K562 (cell line): ENCODE measurements at regions not wholly inside any gene's neighbourhood (a gene's known extent, or its start where the extent isn't known, plus 50 kb on each side); places are given as distances from the start of the nearest gene placed in this dataset.

Experiments used
- ATAC-seq: fragments of 200-7000 bp; cut with Tn5 transposase; 3 replicates; pipeline ENCODE4 v1.9.1; 2020; ENCODE audit warnings: moderate library complexity
- BruUV-seq: library from RNA; stranded (reverse); fragments of 400-500 nt; replicated peaks from 2 replicates; lab custom pipeline; 2021; lab: Mats Ljungman, UMichigan
- CTCF ChIA-PET: fragments of 300-600 bp; formaldehyde crosslinking; extraction: SDS; loops from one replicate; lab custom pipeline; 2021; ENCODE audit warnings: low intra/inter-chr PET ratio; lab: Yijun Ruan, JAX
- POLR2A ChIA-PET: fragments of 300-600, 350-650 bp; sonication (Branson Sonifier 250); formaldehyde crosslinking; extraction: SDS; loops from one replicate; lab custom pipeline; 2021; ENCODE audit warnings: antibody characterized with exemption, inconsistent platforms; lab: Yijun Ruan, JAX
- DNase-seq, 4 experiments: peaks; one replicate each; pipeline versions ENCODE4 v3.0.0 to v3.0.0-alpha.2; 2011 to 2018; ENCODE audit warnings: low spot score in 3 of 4, mixed read lengths in 3 of 4; ENCODE audit errors: extremely low read depth in 1 of 4
- FAIRE-seq: peaks from 2 replicates; lab custom pipeline; 2011; peaks lifted over from hg19 to GRCh38; lab: Jason Lieb, UNC
- H2AFZ ChIP-seq: 2 replicates; pipeline ENCODE4 v1.6.0; 2011; ENCODE audit warnings: low read depth, low read length, control low read depth, inconsistent platforms
- H3K27ac ChIP-seq: fragments of 200-600 bp; 3 replicates; pipeline ENCODE4 v1.8.0; 2011; ENCODE audit warnings: low read depth, mild to moderate bottlenecking, control low read depth, inconsistent platforms, low read length, moderate library complexity, mixed read lengths; ENCODE audit errors: extremely low read depth
- H3K27me3 ChIP-seq, 2 experiments: fragments of 300-600 bp in 1 of 2; 2 replicates in 1 of 2; 3 replicates in 1 of 2; pipeline versions ENCODE4 v1.6.0 to v1.8.0; 2011; ENCODE audit warnings: inconsistent platforms in 2 of 2, low read length in 2 of 2, mild to moderate bottlenecking in 1 of 2, mixed read lengths in 1 of 2, moderate library complexity in 1 of 2; ENCODE audit not compliant: control insufficient read depth in 2 of 2, insufficient read depth in 2 of 2
- H3K36me3 ChIP-seq: fragments of 300-600 bp; 3 replicates; pipeline ENCODE4 v1.8.0; 2011; ENCODE audit warnings: mild to moderate bottlenecking, low read length, inconsistent platforms; ENCODE audit not compliant: control insufficient read depth, insufficient read depth
- H3K4me1 ChIP-seq, 2 experiments: fragments of 200-600 bp in 1 of 2; replicated peaks in 1 of 2; 2 replicates in 1 of 2; 3 replicates in 1 of 2; pipeline versions ENCODE4 v1.5.1 to v1.8.0; 2011; ENCODE audit warnings: inconsistent platforms in 2 of 2, low read length in 2 of 2, mild to moderate bottlenecking in 1 of 2, mixed read lengths in 1 of 2, moderate library complexity in 1 of 2; ENCODE audit not compliant: control insufficient read depth in 2 of 2, insufficient read depth in 2 of 2
- H3K4me2 ChIP-seq: 2 replicates; pipeline ENCODE4 v1.6.1; 2011; ENCODE audit warnings: low read length, control low read depth, inconsistent platforms, mixed read lengths; ENCODE audit not compliant: insufficient read depth
- H3K4me3 ChIP-seq: fragments of 200-600 bp; sonication (generic), shearing (Covaris generic); 2 replicates; pipeline ENCODE4 v1.5.1; 2016; ENCODE audit warnings: control low read depth, inconsistent platforms
- H3K79me2 ChIP-seq: fragments of 200-600 bp; 3 replicates; pipeline ENCODE4 v1.8.0; 2011; ENCODE audit warnings: low read length, inconsistent platforms; ENCODE audit not compliant: control insufficient read depth, insufficient read depth
- H3K9ac ChIP-seq, 2 experiments: 2 replicates each; pipeline versions ENCODE4 v1.6.0 to v1.6.1; 2011; ENCODE audit warnings: low read depth in 2 of 2, low read length in 2 of 2, control low read depth in 1 of 2, inconsistent platforms in 1 of 2, mild to moderate bottlenecking in 1 of 2, mixed read lengths in 1 of 2; ENCODE audit not compliant: insufficient read depth in 1 of 2
- H3K9me1 ChIP-seq: one replicate; pipeline ENCODE4 v1.6.0; 2011; ENCODE audit warnings: inconsistent platforms, mild to moderate bottlenecking, low read length, moderate library complexity; ENCODE audit not compliant: control insufficient read depth, insufficient read depth
- H3K9me3 ChIP-seq: replicated peaks from 2 replicates; pipeline ENCODE4 v1.5.1; 2011; ENCODE audit warnings: low read depth, low read length, inconsistent platforms; ENCODE audit not compliant: control insufficient read depth, insufficient read depth
- H4K20me1 ChIP-seq: replicated peaks from 2 replicates; pipeline ENCODE4 v1.6.1; 2011; ENCODE audit warnings: low read length, inconsistent platforms, mixed read lengths; ENCODE audit not compliant: control insufficient read depth, insufficient read depth
- CBFA2T3 ChIP-seq: fragments of 450-650 bp; IDR thresholded peaks from 2 replicates; pipeline ENCODE4 v1.6.1; 2017
- CREM ChIP-seq: IDR thresholded peaks from 2 replicates; pipeline ENCODE4 v1.6.1; 2014; ENCODE audit warnings: antibody characterized with exemption, low read depth
- EP400 ChIP-seq: fragments of 450-650 bp; IDR thresholded peaks from 2 replicates; pipeline ENCODE4 v1.6.1; 2017; ENCODE audit warnings: antibody characterized with exemption, mild to moderate bottlenecking, moderate library complexity
- HNRNPH1 ChIP-seq: fragments of 200-400 bp; formaldehyde crosslinking; optimal IDR thresholded peaks from 2 replicates; pipeline ENCODE3; 2017; ENCODE audit warnings: low read depth, mild to moderate bottlenecking, low read length, moderate library complexity
- MYC ChIP-seq, 2 experiments: fragments of 250-450 bp in 1 of 2; sonication (Bioruptor Pico) in 1 of 2; IDR thresholded peaks; 2 replicates each; pipeline versions ENCODE4 v1.5.1 to v1.6.1; 2012 to 2021; ENCODE audit warnings: low read depth in 2 of 2, borderline replicate concordance in 1 of 2, improper control_type of control experiment in 1 of 2, low read length in 1 of 2, mild to moderate bottlenecking in 1 of 2, moderate library complexity in 1 of 2
- NEUROD1 ChIP-seq: fragments of 150-350 bp; IDR thresholded peaks from 2 replicates; pipeline ENCODE4 v1.6.1; 2014; ENCODE audit warnings: borderline replicate concordance, low read length, low read depth; ENCODE audit not compliant: partially characterized antibody
- RBM34 ChIP-seq: fragments of 200-400 bp; formaldehyde crosslinking; IDR thresholded peaks from 2 replicates; pipeline ENCODE4 v1.6.1; 2018; ENCODE audit warnings: low read length, borderline replicate concordance; ENCODE audit not compliant: insufficient read depth
- SETDB1 ChIP-seq: IDR thresholded peaks from one replicate; pipeline ENCODE4 v1.6.1; 2012; ENCODE audit warnings: low read length, control low read depth, inconsistent platforms
- SMC3 ChIP-seq: conservative IDR thresholded peaks from 2 replicates; pipeline ENCODE4 v1.6.1; 2011; ENCODE audit warnings: low read depth, low read length, improper control_type of control experiment; ENCODE audit not compliant: insufficient read depth
- TSC22D4 ChIP-seq: fragments of 450-650 bp; IDR thresholded peaks from 2 replicates; pipeline ENCODE4 v1.6.1; 2016; ENCODE audit warnings: missing genetic modification characterization, missing biosample characterization, control low read depth
- ZKSCAN1 ChIP-seq: fragments of 150-350 bp; IDR thresholded peaks from 2 replicates; pipeline ENCODE4 v1.6.1; 2016; ENCODE audit warnings: low read depth, low read length
- WGBS: fragments of 100-300 bp; shearing (Covaris generic); methylation state at CpG from one replicate; pipeline ENCODE4 v1.1.6; 2016; ENCODE audit warnings: low coverage, mixed read lengths; ENCODE audit not compliant: insufficient coverage; ENCODE audit errors: missing lambda C conversion rate; 5-methylcytosine and 5-hydroxymethylcytosine counted together
- in situ Hi-C: fragments of 300-500 bp; cut with MboI; formaldehyde crosslinking; loops from 4 replicates; pipeline ENCODE4 v1.15.0; 2018; ENCODE audit warnings: inconsistent platforms, mixed read lengths
- intact Hi-C: fragments of 100-400 bp; cut with micrococcal nuclease; formaldehyde crosslinking; loops from 2 replicates; pipeline ENCODE4 v1.14.2; 2022
- TF ChIP-seq, protein P1 (sequence below): sonication (generic); formaldehyde crosslinking; IDR thresholded peaks from 2 replicates; pipeline ENCODE4 v1.8.0; 2023; ENCODE audit warnings: mild to moderate bottlenecking, missing genetic modification reagents
- TF ChIP-seq, protein P2 (sequence below), 2 experiments: fragments of 450-650 bp; IDR thresholded peaks; 2 replicates each; pipeline ENCODE4 v1.6.1; 2018; ENCODE audit warnings: mild to moderate bottlenecking in 2 of 2, low read depth in 1 of 2; ENCODE audit not compliant: partially characterized antibody in 2 of 2

DNA sequence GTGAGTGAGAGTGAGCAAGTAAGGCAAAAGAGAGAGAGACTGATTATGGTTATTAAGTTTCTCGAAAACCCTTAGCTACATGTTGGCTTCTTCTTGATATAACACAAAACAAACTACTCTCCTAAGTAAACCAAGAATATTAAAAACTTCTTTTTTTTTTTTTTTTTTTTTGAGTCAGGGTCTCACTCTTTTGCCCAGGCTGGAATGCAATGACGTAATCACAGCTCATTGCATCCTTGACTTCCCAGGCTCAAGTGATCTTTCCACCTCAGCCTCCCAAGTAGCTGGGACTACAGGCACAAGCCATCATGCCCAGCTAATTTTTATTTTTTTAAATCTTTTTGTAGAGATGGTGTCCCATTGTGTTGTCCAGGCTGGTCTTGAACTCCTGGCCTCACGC is 102.2 kb upstream of the IL6 start:
- no peak overlapping the region for H2AFZ ChIP-seq
- H3K4me1 ChIP-seq = no peaks in the 10 kb centered on the region; a peak in 1 of 5 replicates
- no peaks in the 10 kb centered on the region for H3K27me3 ChIP-seq
- no peak overlapping the region for H3K9ac ChIP-seq
- H3K9me3 ChIP-seq = no peaks in the 10 kb centered on the region
- intact Hi-C loops (no loop called here), in situ Hi-C loops (no loop called here)
- ChIA-PET CTCF (interaction anchor here (0.7 kb wide), 1 partner anchor 103 kb away, joined by 7 read pairs; no protein-coding TSS in a partner anchor), POLR2A (interaction anchor here (0.6 kb wide), 1 partner anchor 28 kb away, joined by 3 read pairs; no protein-coding TSS in a partner anchor)
- 89% methylated on average over 3 of the region's 3 CpGs for WGBS
- no peaks in the 10 kb centered on the region for H3K79me2 ChIP-seq
- no peaks in the 10 kb centered on the region for H3K9me1 ChIP-seq
- no peak overlapping the region for H3K27ac ChIP-seq
- 0 out of 3 replicates have a peak, but pooled peaks cover under 1% of the 10 kb centered on the region for H3K36me3 ChIP-seq
- H4K20me1 ChIP-seq = no peaks in the 10 kb centered on the region
- no peak for DNase-seq
- no peak overlapping the region for H3K4me2 ChIP-seq
- no peak overlapping the region for H3K4me3 ChIP-seq
- no peak for FAIRE-seq
- no TSS peak for BruUV-seq
- no peak for ATAC-seq
- TF ChIP-seq CBFA2T3 (no peak), ZKSCAN1 (no peak), HNRNPH1 (no peak), SETDB1 (no peak), EP400 (no peak), CREM (no peak), NEUROD1 (no peak), RBM34 (no peak), SMC3 (no peak), TSC22D4 (tag) (no peak), MYC (IDR thresholded peaks at IDR 0.05; ENCODE audit: low read depth, low read length) (no peak), MYC (CRISPR knock-in tag; IDR thresholded peaks at IDR 0.05; ENCODE audit: borderline replicate concordance, low read depth) (no peak)
- TF ChIP-seq, protein P1, sequence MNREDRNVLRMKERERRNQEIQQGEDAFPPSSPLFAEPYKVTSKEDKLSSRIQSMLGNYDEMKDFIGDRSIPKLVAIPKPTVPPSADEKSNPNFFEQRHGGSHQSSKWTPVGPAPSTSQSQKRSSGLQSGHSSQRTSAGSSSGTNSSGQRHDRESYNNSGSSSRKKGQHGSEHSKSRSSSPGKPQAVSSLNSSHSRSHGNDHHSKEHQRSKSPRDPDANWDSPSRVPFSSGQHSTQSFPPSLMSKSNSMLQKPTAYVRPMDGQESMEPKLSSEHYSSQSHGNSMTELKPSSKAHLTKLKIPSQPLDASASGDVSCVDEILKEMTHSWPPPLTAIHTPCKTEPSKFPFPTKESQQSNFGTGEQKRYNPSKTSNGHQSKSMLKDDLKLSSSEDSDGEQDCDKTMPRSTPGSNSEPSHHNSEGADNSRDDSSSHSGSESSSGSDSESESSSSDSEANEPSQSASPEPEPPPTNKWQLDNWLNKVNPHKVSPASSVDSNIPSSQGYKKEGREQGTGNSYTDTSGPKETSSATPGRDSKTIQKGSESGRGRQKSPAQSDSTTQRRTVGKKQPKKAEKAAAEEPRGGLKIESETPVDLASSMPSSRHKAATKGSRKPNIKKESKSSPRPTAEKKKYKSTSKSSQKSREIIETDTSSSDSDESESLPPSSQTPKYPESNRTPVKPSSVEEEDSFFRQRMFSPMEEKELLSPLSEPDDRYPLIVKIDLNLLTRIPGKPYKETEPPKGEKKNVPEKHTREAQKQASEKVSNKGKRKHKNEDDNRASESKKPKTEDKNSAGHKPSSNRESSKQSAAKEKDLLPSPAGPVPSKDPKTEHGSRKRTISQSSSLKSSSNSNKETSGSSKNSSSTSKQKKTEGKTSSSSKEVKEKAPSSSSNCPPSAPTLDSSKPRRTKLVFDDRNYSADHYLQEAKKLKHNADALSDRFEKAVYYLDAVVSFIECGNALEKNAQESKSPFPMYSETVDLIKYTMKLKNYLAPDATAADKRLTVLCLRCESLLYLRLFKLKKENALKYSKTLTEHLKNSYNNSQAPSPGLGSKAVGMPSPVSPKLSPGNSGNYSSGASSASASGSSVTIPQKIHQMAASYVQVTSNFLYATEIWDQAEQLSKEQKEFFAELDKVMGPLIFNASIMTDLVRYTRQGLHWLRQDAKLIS = no peak
- TF ChIP-seq, protein P2, sequence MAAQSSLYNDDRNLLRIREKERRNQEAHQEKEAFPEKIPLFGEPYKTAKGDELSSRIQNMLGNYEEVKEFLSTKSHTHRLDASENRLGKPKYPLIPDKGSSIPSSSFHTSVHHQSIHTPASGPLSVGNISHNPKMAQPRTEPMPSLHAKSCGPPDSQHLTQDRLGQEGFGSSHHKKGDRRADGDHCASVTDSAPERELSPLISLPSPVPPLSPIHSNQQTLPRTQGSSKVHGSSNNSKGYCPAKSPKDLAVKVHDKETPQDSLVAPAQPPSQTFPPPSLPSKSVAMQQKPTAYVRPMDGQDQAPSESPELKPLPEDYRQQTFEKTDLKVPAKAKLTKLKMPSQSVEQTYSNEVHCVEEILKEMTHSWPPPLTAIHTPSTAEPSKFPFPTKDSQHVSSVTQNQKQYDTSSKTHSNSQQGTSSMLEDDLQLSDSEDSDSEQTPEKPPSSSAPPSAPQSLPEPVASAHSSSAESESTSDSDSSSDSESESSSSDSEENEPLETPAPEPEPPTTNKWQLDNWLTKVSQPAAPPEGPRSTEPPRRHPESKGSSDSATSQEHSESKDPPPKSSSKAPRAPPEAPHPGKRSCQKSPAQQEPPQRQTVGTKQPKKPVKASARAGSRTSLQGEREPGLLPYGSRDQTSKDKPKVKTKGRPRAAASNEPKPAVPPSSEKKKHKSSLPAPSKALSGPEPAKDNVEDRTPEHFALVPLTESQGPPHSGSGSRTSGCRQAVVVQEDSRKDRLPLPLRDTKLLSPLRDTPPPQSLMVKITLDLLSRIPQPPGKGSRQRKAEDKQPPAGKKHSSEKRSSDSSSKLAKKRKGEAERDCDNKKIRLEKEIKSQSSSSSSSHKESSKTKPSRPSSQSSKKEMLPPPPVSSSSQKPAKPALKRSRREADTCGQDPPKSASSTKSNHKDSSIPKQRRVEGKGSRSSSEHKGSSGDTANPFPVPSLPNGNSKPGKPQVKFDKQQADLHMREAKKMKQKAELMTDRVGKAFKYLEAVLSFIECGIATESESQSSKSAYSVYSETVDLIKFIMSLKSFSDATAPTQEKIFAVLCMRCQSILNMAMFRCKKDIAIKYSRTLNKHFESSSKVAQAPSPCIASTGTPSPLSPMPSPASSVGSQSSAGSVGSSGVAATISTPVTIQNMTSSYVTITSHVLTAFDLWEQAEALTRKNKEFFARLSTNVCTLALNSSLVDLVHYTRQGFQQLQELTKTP (IDR thresholded peaks at IDR 0.05; ENCODE audit: low read depth in 1 of 2, partially characterized antibody in 2 of 2) = no peak
